GM18870 (cell line): ENCODE measurements at regions not wholly inside any gene's neighbourhood (a gene's known extent, or its start where the extent isn't known, plus 50 kb on each side); places are given as distances from the start of the nearest gene placed in this dataset.

ENCODE experiments used
- ATAC-seq: cut with Tn5 transposase; IDR thresholded peaks from one replicate; pipeline ENCODE4 v1.9.1; 2021; ENCODE audit warnings: moderate library complexity; ENCODE audit not compliant: unreplicated experiment

DNA sequence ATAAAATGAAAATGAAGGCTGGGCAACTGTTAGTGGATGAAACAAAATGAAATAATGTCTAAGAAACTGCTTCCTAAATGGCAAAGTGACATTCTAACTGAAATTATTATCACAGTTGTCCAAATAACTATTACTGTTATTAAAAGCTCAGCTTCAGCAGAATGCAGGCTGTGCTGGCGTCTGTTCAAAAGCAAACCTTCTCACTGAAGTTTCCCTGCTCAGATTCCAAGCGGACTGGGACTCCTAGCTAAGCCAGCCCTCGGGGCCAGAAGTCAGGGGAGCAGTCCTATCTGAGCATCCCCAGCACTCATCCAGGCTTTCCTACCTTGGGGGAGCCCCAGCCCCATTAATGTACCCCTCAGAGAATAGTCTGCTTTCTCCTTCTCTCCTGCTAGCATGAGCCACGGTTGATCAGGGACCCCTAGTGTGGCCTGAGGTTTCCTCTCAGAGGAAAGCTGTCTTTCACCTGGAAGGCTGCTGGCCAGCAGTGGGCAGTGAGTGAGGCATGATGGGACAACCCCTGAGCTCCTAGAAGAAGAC lies 1167.3 kb downstream of the TBC1D22A start:
- no peak for ATAC-seq

DNA sequence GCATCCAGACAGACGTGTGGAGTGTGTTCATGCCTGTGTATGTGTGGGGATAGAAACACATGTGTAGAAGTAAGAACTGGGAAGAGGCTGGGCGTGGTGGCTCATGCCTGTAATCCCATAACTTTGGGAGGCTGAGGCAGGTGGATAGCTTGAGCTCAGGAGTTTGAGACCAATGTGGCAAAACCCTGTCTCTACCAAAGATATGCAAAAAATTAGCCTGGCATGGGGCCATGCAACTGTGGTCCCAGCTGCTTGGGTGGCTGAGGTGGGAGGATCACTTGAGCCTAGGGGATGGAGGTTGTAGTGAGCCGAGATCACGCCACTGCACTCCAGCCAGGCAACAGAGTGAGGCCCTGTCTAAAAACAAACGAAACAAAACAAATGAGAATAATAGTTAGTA lies 1166.6 kb downstream of the TBC1D22A start:
- ATAC-seq: no peak

DNA sequence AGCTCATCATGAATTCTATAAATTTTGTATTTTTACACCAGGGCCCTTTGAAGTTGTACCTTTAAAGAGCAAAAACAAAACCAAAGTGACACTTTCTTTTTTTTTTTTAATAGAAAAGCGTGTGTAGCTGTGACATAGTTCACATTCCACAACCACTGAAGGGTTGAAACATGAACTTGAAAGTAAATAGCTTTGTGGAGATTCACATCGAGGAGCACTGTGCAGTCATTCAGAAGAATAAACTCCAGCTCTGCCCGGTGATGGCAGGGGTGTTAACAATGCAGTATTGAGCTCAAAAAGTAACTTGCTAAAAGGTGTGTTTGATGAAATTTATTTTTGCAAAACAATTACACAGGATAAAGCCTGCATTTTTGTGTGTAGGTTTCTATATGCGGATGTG lies 1166.2 kb downstream of the TBC1D22A start:
- no peak for ATAC-seq

DNA sequence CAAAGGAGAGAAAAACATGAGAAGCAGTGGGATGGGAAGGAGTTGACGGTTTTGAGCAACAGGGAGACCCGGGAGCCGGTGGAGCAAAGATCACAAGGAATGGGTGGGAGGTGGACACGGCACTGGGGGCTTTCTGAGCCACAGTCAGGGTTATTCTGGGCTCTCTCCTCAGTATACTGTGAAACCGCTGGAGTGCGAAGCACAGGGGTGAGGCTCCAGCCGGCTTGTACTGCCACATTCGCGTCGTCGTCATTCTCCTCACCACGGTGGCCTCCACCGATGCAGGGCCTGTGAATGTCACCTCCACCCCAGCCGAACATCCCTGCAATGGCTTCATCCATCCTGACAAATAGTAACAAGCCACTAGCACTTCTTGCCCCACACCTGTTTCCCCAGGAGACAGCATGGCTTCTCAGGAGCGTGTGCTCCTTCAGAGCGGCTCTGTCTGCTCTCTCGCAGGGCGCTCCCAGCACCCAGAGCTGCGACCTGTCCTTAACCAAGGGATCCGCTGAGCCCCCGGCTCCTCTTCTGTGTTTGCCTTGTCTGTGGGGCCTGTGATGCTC lies 1165.3 kb downstream of the TBC1D22A start:
- no peak for ATAC-seq

DNA sequence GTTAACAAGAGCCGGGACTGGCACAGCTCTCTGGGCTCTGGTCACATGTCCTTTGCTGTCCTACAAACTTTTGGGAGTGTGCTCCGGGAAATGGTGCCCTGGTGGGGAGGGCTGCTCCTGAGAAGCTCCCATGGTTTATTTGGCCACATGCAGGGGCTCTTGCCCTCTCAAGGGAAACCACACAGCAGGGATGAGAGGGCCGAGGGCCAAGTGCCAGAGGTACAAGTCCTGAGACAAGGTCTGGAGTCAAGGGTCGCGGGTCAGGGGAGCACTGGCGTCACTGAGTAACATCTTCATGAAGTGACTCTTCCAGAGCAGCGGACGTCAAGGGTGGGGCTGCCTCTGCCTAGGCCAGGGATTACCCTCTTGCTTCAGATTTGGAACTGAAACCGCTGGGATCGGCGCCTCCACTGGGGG lies 1160.6 kb downstream of the TBC1D22A start:
- ATAC-seq: no peak

DNA sequence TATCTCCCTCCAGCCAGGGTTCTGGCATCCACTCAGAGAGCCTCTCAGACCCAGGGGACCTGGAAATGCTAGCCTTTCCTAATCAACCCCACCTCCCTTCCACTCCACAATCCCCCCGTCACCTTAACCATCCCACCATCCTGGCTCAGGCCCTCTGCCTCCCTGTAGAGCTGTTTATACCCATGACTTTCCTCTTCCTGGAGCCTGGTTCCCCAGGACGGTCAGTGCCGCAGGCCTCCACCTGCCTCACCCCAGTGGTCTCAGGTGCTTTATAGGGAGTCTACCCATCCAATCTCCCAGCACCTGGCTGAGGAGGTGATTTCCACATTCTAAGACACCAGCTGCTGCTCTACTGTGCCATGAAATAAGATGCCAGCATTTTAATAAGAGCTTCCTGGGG lies 1159.5 kb downstream of the TBC1D22A start:
- no peak for ATAC-seq

DNA sequence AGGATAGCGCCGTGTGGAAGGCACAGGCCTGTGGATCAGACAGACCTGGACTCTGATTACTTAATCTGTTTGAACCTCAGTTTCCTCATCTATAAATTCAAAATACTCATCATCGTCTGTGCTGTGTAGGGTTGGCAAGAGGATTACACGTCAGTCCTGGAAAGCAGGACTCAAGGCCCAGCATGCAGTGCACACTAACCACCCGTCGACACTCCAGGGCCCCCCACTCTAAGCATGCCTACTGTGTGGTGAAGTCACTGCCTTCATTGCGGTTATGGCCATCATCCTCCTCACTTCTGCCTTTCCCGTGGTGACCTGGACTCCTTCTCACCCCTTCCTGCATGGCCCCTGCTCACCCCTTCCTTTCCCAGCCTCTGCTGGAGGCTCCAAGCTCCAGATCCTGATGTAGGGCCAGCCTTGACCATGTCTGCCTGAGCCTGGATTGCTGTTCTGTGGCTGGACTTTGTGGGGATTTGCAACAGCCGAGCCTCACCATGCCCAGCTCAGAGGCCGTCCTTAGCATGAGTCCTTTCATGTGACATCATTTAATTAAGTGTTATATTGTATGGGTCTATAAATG lies 1158.0 kb downstream of the TBC1D22A start:
- ATAC-seq: no peak

DNA sequence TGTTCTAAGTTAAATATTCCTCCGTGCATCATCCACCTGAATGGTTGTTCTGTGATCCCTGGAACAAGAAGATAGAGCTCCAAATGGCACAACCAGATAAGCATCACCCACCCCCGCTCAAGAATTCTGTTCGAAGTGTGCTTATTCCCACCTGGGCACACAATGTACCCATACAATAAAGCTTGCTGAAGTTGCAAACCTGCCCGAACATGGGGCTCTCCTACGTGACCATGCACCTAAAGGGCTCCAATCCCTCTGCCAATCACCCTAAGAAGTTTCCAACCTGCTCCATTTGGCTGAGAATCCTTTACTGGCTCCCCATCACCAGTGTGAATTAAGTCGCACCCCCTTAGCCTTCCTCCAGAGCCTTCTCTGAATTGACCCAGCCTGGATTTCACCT lies 1157.4 kb downstream of the TBC1D22A start:
- no peak for ATAC-seq

DNA sequence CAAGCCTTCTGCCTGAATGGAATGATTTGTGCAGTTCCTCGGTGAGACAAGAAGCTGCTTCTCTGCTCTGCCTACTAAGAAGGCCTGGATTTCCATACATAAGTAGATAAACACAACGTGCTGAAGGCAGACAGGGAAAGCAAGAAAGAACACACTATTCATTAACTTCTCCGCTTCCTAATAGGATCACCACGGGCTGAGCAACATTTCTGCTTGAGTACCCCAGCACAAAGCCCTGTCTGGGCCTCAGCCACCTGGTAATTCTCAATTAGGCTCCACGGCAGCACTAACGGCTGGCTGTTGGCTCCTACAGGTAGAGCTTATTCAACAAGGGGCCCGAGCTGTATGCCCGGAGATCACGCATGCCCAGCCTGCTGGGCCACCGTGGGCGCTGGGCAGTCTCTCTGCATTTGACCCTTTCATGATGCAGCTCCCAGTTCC lies 1156.6 kb downstream of the TBC1D22A start:
- ATAC-seq: no peak

DNA sequence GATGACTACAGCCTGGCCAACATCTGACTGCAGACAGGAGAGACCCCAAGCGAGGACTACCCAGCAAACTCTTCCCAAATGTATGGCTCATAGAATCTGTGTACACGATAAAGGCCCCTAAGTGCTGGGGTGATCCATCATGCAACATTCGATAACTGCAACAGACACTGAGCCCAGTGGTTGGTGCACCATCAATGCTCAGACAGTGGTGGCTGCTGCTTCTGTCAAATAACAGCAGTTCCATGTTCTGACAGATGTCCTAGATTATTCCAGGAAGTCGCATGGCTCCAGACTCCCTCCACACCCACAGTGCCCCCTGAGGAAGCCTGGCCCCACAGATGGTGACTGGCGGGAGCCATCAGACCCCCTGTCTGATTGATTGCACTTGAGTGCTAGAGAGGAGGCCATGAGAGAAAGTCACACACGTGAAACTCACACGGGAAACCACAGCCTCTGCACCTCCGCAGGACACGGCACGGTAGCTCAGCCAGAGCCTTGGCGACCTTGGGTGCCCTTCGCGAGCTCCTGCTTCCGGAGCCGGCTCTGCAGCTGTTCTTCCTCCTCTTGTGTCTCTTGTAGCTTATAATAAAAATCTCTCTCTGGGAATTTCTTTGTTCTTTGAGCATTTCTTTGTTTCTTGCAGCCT lies 1155.9 kb downstream of the TBC1D22A start:
- peak; percentile 89 for ATAC-seq

DNA sequence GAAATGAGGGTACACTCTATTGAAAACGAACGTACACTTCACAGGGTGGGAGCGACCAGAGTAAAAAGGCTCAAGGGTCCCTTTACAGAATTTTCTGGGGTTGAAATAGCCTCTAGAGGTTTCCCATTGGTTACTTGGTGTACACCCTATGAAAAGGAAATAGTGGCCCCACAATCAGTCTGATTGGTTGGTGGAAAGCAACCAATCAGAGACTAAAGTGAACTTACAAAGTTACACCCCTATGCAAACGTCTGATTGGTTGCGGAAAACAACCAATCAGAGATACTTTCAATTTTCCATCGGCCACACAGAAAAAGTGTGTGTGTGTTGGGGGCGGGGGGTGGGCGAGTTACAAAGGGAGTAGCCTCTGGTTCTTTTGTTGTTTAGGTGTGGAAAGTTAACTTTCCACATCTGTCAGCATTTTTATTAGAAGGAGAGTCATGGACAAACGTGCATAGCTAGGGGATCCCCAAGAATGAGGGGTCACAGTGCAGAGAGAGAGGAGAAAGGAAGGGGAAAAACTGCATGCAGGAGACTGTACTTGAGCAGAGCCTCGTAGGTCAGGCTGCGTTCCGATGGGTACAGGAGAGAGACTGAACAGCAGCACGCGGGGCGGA lies 1152.1 kb downstream of the TBC1D22A start:
- ATAC-seq: no peak

DNA sequence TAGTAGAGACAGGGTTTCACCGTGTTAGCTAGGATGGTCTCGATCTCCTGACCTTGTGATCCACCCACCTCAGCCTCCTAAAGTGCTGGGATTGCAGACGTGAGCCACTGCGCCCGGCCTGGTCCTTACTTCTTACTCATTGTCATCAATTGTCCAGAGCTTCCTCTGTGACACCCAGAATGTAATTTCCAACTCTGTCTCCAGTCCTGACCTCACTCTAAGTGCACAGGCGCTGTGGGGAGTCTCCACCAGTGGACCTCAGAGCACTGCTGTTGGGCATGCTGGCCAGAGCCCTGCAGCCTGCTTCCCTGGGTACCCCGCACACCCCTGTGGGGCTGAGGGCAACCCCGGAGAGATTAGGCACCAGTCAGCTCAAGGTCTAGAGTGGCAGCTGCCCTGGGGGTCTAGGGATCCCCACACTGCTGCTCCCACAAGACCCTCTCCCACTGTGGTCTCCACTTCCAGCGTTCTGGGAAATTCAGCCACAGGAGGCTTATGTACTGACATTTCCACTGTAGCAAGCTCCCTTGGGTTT lies 1140.3 kb downstream of the TBC1D22A start:
- ATAC-seq: no peak

DNA sequence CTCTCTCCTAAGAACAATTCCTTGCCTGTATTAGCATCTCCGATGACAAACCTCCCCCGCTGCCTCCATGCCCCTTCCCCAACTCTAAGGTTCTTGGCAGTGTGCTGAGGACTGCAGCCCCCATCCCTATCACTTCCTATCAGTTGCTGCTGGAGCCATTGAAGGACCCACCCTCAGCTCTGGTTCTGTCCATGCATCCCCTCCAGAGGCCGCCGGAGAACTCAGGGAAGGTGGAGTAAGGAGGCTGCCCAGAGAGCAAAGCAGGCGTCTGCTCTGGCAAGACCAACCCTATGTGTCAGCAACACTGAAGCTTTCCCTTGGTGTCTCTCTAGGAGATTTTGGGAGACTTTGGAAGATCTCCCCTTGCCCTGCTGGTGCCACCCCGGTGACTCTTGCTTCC lies 1139.5 kb downstream of the TBC1D22A start:
- ATAC-seq: no peak

DNA sequence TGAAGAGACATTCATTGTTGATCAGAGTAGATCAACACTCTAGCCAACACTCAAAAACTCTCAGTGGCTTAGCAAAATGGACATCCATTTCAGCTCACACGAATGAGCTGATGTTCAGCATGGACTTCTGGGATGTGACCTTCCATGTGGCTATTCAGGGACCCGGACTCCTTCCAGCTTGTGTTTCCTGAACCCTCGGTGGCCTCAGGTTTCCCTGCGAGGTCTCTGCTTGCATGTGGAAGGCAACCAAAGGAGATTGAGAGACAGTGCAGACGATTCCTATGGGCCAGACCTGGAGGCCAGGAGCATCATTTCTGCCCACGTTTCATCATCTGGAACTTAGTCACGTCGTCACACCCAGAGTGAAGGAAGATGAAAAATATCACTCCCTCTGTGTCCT lies 1137.4 kb downstream of the TBC1D22A start:
- ATAC-seq: no peak

DNA sequence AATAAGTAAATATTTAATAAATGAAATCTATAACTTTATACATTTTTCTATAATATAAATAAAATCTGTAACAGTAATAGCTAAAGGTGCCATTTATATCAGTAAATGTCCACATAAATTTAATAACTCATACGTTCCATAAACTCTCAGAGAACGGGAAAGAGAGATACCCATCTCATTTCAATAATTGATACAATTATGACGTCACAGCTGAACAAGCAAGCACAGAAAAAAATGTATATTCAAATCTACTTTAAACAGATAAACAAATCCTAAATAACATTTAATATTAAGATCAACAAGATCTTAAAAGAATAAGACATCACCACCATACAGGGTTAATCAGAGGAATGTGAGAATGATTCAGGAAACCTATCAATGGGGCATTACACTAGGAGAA lies 1136.5 kb downstream of the TBC1D22A start:
- ATAC-seq: no peak

DNA sequence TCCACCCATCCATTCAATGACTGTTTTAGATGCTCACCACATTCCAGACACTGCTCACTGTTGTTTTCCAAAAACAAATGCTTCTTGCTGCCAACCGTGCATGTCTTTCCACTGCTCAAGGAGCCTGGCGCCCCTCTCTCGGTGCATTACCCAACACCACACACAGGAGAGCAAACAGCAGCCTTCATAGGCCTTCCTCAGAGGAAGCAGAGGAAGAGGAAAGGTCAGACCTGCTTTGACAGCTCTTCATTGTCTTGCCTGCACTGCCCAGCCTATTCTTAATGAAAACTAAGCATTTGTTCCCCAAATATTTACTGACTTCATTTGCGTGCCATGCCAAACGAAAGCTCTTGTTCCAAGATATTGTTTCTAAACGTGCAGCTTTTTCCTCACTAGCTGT lies 1129.2 kb downstream of the TBC1D22A start:
- no peak for ATAC-seq

DNA sequence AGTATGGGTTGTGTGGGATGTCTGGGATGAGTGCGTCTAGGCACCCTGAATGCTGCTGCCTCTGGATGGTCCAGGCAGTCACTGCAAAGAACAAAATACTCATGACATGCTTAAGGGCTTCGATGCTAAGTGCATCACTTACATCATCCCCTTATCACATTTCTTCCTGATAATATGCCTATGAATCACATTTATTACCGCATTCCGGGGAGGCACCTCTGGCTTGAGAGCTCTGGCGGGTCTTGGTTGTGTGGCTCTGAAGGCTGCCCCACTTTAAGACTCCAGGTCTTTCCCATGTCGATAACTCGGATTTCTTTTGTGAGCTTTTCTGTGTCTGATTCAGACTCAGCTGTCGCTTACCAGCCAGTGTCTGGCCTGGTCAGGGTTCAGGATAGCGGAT lies 1126.4 kb downstream of the TBC1D22A start:
- no peak for ATAC-seq

DNA sequence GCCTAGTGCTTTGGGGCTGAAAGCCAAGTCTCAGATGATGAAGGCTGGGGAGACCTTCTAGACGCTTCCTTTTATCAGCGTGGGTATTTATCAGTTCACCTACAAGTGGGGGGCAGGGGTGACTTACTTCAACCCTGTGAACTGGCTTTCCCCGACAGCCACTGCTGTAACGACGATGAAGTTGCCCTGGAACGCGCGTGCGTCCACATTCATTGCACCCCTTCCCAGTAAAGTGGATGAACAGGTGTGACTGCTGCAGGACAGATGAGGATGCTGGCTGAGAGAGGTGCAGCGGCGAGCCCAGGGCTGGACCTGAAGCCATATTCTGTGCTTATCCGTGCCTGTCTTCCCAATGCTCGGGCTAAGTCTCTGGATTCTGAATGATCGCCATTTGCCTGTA lies 1122.3 kb downstream of the TBC1D22A start:
- no peak for ATAC-seq

DNA sequence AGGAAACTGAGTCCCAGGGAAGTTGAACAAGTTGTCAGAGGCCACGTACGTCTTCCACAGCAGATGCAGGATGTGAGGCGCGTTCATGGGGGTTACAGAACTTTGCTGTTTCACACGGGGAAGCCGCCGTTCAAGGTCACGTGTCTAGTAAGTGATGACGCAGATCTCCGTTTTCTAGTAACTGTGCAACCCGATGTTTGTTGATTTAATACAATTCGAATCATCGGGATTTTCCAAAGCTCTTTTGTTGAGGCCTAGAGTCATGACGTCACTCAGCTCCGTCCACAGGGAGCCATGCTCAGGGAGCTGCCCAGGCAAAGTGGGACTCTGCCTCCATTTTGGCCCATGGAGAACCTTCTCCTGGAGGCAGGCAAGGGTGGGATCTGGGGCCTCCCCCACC lies 1121.8 kb downstream of the TBC1D22A start:
- ATAC-seq: no peak

DNA sequence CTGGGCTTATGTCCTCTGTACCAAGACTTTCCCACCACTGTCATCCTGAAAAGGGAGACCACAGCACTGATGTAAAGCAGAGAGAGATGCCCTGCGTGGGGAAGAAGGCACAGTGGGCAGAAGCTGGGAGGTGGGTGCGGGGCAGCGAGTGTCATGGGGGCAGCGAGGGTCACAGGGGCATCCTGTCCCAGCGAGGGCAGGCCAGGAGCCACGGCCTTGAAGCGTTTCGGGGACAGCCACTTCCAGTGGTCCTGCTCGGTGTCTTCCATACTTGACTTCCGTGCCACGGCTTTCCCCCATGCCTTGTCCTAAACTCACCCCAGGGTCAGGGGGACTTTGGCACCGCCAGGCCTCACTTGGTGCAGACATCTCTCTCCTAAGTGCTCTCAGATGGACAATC lies 1121.3 kb downstream of the TBC1D22A start:
- no peak for ATAC-seq

DNA sequence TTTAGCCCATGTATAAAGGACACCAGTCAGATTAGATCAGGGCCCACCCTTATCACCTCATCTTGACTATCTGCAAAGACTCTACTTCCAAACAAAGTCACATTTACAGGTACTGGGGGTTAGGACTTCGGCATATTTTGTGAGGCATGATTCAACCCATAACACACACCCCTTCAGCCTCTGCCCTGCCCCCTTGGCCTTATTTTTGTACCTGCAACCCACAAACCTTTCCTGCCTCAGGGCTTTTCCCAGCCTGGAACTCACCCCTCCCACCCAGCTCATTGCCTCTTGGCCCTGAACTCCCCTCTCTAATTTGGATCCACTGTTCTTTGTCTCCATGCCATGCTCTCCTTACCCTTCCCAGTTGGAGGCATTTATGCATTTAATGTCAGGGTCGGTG lies 1116.9 kb downstream of the TBC1D22A start:
- no peak for ATAC-seq

DNA sequence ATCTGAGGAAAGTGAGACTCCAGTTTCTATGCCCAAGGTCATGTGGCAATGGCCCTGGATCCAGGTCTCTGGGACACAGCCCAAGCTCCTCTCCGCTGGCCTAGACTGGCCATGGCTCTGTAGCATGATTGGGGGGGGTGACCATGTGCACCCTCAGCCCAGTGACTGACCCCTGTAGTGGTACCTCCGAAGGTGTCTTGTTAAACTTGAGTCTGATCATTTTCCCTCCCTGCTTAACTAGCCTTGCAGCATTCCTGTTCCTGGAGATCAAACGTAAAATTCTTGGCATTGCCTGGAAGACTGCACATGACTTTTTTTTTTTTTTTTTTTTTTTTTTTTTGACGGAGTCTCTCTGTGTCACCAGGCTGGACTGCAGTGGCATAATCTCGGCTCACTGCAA lies 1116.0 kb downstream of the TBC1D22A start:
- no peak for ATAC-seq
